HG03342 (cell line): ENCODE measurements at regions not wholly inside any gene's neighbourhood (a gene's known extent, or its start where the extent isn't known, plus 50 kb on each side); places are given as distances from the start of the nearest gene placed in this dataset.
A peak's percentile ranks its signal among the peaks of the same experiment; 100 is the strongest.
"Not testable (repeated sequence)": the region's sequence is repeated elsewhere in the genome, so short reads cannot be mapped to it uniquely, and the experiment has no call there.

Source experiments
- ATAC-seq: cut with Tn5 transposase; IDR thresholded peaks from one replicate; pipeline ENCODE4 v1.9.1; 2021; ENCODE audit warnings: mild to moderate bottlenecking, moderate library complexity; ENCODE audit not compliant: unreplicated experiment

- ATAC-seq, result no peak
These were observed 103.8 kb upstream of the UBE2E1 start for GRCh38 chr3:23701716-23702597.

DNA sequence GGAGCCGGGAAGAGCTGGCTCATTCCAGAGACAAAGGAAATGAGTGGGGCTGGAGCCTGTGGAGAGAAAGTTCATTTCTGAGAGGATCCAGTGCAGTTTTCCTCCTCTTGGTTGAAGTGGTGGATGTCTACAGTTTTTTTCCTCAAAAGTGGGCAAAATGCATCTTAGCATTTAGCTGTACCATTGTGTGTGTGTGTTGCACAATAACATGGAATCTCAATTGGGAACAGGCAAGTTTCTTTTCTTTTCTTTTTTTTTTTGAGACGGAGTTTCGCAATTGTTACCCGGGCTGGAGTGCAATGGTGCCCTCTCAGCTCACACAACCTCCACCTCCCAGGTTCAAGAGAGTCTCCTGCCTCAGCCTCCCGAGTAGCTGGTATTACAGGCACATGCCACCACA lies 101.5 kb upstream of the UBE2E1 start:
- ATAC-seq, result no peak

DNA sequence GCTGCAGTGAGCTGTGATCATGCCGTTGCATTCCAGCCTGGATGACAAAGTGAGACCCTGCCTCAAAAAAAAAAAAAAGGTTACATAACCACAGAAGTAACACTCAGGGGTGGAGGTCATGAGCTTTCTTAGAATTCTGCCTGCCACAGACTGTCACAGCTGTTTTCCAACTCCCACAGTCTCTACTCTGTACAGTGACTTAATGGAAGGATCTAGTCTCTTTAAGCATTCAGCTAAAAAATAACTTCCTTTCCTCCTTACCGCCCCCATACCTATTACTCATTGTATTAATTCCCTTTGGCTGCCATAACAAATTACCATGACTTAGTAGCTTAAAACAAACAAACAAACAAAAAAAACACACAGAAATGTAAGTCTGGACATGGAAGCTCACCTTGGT lies 99.6 kb upstream of the UBE2E1 start:
- ATAC-seq, result no peak

GRCh38 chr3:23709987-23710386 lies 95.8 kb upstream of the UBE2E1 start:
- no peak for ATAC-seq

DNA sequence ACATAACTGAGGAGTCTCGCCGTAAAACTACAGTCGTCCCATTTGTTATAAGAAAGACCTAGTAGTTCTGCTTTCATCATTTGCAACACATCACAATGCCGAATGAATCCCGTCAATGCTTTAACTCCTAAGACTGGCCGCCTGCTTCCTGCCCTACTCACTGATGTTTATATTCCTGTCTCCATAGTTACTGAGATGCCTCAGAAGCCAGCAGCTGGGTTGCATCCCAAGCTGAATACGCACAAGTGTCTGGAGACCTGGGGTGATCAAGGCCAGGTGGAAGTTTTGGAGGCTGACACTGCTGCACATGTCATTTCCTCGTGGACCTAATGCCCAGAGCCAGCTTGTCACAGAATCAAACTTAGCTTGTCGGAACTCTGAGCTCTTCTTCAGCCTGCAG lies 95.2 kb upstream of the UBE2E1 start:
- ATAC-seq, result no peak

DNA sequence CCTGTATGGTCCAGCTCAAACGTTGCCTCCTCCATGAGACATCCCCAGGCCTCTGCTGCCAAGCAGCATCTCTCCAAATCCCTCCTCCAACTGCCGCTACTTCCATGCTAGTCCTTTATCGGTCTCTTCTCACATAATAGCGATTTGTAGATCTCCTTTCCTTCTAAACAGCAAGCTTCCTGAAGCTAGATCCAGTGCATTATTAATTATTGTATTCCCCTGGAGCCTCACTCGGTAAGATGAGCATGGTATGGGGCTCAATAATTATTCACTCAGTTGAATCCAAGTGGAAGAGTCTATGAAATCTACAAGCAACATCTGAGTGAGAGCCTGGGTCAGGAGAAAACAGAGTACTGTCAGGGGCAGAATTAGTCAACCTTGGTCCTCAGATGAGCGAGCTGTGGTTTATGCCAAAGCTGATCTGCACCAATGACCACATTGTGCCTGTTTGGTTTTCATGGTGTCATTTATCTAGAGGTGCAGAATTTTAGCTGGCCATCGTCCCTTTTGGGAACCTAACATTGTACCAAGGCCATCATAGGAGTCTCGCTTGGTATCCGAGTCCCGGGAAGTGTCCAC lies 93.8 kb upstream of the UBE2E1 start:
- peak; percentile 94 for ATAC-seq

DNA sequence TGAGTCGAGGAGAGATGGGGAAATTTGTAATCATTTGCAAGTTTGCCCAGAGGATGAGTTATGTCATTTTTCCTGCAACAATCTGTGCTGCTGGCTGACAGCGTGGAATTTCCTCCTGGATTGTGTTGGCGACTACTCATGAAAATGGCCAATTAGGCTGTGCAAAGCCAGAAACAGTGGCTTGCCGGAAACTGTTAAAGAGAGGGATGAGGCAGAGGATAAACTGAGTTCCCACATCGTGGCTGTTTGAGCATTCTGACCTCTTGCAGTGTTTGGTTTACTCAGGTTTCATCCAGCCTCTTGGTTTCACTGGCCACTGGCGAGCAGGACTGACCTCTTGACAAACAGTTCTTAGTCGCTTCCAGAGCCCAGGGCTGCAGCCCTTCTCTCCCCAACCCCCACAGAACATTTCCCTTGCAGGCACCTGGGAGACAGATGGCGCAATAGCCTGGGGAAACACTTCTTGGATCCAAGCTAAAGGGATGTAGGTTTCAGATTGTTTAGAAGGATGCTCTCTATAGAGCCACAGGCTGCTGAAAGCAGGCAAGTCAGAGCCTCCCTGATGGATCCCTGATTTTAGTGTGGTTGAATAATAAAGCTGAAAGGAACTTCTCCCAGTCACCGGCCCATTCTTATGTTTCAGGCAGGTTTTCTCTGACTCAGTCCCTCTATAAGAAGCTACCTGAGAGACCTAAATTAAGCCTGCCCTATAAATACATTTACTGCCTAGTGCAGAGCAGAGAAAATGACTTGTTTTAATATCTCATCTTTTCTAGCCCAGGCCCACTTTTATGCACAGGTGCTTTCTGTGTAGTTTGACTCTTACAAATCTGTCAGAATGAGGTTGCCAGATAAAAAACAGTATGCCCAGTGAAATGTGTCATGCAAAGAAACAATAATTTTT lies 92.8 kb upstream of the UBE2E1 start:
- no peak for ATAC-seq

DNA sequence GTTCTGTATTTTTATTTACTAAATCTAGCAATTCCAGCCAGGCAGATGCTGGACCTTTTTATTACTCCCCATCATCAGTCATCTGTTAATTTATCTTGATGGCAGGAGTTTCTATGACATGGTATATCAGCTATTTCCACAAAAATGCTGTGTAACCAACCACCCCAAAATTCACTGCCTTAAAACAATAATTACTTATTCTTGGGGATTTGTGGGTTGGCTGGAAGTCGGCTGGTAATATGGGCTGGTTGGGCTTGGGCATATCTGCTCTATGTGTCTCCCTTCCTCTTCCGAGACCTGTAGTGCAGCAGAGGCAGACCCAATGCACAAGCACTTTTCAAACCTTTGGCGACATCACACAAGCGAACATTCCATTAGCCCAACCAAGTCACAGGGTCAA lies 92.1 kb upstream of the UBE2E1 start:
- ATAC-seq, result no peak

- ATAC-seq, result no peak
These were observed 85.7 kb upstream of the UBE2E1 start for GRCh38 chr3:23720059-23720458.

- no peak for ATAC-seq
These were observed 84.9 kb upstream of the UBE2E1 start for GRCh38 chr3:23720885-23721284.

DNA sequence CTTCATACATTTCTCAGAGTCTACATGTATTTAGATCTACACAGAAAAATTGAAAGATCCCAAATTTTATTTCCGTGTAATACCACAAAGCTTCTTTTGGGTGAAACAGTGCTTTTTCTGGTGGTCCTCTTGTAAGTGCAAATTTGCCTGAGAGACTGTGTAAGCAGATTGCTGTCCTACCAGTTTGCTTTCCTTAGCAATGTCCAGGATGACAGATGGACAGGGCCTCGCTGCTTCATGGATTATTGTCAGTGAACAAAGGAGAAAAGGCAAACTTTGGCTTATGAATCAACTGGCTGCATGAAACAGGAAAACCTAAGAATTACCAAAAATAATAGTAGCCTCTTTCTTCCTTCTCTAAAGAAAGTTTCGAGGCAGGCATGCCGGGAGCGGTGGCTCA lies 82.6 kb upstream of the UBE2E1 start:
- no peak for ATAC-seq

DNA sequence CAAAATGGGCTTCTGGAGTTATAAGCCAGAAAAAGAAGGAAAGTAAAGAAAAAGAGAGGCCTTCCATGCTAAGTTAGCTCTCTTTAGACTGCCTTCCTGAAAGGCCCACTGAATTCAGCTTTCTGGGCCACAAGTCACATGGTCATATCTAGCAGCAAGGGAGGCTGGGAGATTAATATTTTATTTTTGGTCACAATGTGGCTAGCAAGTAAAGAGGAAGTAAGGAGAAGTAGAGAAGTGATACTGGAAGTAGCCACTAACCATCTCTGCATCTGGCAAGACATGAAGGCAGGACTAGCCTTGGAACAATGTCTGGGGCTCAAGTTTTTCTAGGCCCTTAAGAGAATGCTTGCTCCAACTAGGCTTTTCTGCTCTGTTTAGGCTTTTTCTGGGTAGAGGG lies 81.8 kb upstream of the UBE2E1 start:
- peak; percentile 63 for ATAC-seq

DNA sequence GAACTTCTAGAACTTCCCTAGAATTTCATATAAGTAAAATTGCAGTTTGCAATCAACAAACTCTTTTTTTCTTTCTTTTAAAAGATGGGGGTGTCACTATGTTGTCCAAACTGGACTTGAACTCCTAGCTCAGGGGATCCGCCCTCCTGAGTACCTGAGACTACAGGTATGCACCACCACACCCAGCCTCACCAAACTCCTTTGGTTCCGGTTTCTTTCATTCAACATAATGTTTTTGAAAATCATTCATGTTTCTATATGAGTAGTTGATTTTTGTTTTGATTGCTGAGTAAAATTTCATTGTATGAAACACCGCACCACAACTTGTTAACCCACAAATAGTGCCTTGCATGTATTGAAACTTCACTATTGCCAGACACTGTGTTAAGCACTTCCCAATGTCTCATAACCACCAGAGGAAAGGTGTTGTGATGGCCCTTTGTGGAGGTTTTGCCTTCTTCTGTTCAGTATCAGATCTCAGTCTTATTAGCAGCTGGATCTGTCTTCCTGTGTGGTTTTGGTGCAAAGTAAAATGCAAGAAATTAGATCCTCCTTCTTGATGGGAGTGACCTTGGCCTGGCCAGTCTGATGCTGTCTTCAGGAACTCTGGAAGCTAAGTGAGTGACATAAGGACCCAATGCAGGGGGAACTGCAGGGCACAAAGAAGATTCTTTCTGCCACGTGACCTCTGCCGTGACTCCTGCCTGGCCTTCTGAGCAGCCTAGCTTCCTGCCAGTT lies 78.8 kb upstream of the UBE2E1 start:
- ATAC-seq, result peak; percentile 77

DNA sequence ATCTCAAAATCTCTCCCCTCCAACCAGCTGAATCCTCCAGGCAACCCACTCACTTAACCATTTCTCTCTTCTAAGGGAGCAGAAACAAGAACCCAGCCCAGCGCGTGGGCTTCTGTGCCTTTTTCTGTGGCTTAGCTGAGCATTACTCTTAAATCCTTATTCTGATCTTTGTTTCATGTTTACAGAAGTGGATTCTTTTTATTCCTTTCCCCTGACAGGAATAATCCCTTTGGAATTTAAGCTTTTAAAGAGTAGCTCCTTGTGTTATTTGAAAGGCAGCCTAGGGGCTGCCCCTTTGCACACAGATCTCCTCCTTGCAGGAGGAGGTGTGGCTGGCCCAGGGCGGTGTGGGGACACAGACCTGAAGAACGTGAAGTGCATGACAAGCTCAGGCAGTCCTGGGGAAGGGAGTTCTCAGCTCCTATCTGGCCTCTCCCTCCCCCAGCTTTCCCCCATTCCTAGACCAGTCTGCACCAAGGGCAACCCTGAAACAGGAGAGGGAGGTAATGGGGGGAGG lies 77.1 kb upstream of the UBE2E1 start:
- ATAC-seq, result no peak

DNA sequence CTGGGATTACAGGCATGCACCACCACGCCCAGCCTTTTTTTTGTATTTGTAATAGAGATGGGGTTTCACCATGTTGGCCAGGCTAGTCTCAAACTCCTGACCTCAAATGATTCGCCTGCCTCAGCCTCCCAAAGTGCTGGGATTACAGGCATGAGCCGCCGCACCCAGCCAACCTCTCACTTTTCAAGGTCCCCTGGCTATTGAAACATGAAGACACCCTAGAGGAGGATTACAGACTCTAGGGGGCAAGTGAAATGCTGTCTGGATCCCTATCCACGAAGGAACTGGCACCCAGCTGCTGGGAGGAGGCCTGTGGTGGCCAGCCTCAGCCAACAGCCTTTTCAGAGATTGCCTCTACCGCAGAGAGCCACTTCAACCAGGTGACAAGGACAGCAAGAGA lies 76.4 kb upstream of the UBE2E1 start:
- not testable (repeated sequence) for ATAC-seq

GRCh38 chr3:23734481-23734880 lies 71.3 kb upstream of the UBE2E1 start:
- ATAC-seq, result no peak

- ATAC-seq, result no peak
These were observed 70.7 kb upstream of the UBE2E1 start for GRCh38 chr3:23735062-23735461.

DNA sequence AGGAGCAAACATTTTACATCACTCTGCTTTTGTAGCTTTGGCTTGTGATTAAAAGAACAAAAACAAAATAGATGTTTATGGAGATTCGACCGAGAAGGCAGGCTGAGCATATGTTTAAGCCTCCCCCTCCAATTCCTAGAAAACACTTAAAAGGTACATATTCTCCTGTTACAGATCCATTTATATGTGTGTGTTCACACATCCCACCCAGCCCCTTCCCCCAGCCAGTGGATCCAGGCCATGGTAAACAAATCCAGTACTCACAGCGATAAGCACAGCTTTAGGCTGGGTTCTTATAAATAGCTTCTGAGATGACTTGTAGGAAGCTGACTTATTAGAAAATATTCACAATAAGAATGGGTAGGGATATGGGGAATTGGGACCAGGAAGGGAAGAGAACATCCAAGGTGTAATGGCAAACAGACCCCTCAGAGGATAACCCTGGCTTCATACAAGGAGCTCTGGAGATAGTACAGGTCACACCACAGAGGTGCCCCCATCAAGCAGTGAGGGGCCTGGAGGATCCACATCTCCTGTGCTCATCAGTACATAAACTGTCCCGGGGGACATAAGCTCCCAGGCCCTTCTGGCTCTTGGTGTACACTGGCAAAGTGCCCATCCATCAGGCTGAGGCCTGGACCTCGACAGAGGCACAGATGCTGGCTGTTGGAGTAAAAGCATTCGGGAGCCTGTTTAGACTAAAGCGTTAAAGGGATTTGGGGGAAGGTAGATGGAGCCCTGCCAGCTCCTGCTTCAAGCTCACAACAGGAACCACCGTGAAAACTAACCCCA lies 70.0 kb upstream of the UBE2E1 start:
- ATAC-seq, result no peak

DNA sequence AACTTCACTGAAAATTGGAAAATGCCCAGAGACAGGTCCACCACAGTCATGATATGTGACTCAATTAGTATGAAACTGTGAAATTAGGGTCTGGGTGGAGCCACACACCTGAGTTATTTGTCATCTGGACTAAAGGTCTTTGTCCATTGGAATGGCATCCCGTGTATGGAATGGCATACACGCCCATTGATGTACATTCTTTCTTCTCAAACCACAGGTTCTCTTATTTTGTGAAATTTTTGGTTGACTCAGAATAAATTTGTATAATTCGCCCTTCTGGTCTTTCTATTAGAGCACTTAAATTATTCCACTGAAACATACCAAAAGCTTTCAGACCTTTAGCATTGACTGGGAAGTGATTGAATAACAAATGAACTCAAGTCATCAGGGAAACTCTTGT lies 66.8 kb upstream of the UBE2E1 start:
- no peak for ATAC-seq

GRCh38 chr3:23739536-23739935 lies 66.2 kb upstream of the UBE2E1 start:
- no peak for ATAC-seq
